Stimulated activated CD4-positive, alpha-beta T cell treated with anti-CD3 and anti-CD28 coated beads, Interleukin-4, amount 100 ng/mL, for 4 hours (primary cell): ENCODE measurements at regions not wholly inside any gene's neighbourhood (a gene's known extent, or its start where the extent isn't known, plus 50 kb on each side); places are given as distances from the start of the nearest gene placed in this dataset.
"Not testable (repeated sequence)": the region's sequence is repeated elsewhere in the genome, so short reads cannot be mapped to it uniquely, and the experiment has no call there.

ENCODE experiments used
- DNase-seq, 2 experiments: peaks; one replicate each; pipeline ENCODE4 v3.0.0-alpha.2; 2020

- no peak for DNase-seq
These were observed 1142.4 kb upstream of the MIR17HG start for GRCh38 chr13:90205081-90205480.

DNA sequence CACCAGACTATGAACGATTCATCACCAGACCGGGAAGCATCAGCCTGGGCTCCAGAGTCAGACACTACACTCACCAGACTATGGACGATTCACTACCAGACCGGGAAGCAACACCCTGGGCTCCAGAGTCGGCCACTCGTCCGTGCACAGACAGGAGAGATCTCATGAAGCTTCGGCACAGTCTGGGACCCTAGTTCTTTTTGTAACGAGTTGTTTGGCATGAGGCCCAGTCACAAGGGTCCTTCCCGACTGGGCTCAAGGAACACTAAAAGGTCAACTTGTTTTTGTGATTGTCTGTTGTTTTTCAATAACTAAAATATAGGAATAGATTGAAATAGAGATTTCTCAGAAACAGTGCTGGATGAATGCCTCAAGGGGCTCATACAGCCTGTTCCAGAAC is 1141.6 kb upstream of the MIR17HG start:
- no peak for DNase-seq

- no peak for DNase-seq
These were observed 1130.2 kb upstream of the MIR17HG start for GRCh38 chr13:90217275-90217674.

- DNase-seq = no peak
These were observed 1124.7 kb upstream of the MIR17HG start for GRCh38 chr13:90222758-90223157.

DNA sequence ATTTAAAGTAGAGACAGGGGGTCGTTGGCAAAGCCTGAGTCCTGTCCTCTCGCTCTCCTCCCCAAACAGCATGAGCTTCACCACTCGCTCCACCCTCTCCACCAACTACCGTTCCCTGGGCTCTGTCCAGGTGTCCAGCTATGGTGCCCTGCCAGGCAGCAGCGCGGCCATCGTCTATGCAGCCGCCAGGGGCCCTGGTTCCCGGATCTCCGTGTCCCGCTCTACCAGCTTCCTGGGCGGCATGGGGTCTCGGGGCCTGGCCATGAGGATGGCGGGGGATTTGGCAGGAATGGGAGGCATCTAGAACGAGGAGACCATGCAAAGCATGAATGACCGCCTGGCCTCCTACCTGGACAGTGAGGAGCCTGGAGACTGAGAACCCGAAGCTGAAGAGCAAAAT is 1117.2 kb upstream of the MIR17HG start:
- no peak for DNase-seq

DNA sequence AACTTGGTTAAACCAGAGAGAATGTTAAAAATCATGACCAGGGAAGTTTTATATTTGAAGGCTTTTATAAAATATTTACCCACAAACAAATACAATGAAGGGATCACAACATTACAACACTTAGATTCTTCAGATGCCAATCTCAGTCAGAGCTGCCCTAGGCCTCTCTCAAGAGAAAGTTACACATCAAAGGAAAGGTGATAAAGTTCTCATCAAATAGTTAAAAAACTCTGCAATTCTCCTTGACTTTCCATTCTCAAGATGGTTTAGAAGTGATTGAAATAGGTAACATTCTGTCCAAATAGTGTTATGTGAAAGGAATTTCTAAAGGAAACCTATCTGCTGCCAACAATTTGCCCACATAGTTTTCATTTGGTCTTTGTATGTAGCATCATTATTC is 1115.2 kb upstream of the MIR17HG start:
- DNase-seq = no peak

GRCh38 chr13:90233933-90234672 is 1113.4 kb upstream of the MIR17HG start:
- DNase-seq = no peak

- no peak for DNase-seq
These were observed 1109.6 kb upstream of the MIR17HG start for GRCh38 chr13:90237852-90238251.

DNA sequence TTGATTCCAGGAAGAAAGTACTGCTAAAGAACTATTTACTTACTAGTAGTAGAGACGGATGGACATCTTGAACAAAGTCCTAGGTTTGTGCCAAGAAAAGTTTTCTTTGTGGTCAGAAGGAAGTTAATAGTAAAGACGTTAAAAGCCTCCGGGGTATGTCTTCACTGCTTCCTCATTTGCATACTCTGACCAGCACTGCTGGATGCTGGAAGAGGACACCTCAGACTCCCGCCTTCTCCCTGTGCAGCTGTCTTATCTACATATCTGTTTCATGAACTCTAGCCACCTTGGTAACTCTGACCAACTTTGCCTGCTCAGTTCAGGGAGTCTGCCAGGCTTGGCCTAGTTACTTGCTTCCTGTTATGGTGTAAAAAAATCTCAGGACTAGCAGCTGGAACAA is 1109.1 kb upstream of the MIR17HG start:
- DNase-seq = no peak

GRCh38 chr13:90239130-90239529 is 1108.4 kb upstream of the MIR17HG start:
- DNase-seq = no peak

DNA sequence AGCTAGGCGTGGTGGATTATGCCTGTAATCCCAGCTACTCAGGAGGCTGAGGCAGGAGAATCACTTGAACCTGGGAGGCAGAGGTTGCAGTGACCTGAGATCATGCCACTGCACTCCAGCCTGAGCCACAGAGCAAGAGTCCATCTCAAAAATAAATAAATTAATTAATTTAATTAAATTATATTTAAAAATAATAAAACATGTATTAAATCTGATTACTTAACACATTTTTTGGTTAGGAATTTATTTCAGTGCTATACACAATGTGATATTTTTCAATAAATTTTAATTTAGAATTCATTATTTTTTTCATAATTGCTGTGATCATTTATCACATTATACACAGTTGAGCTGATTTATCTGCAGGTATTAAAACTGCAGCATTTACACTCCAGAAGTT is 1101.5 kb upstream of the MIR17HG start:
- no peak for DNase-seq

DNA sequence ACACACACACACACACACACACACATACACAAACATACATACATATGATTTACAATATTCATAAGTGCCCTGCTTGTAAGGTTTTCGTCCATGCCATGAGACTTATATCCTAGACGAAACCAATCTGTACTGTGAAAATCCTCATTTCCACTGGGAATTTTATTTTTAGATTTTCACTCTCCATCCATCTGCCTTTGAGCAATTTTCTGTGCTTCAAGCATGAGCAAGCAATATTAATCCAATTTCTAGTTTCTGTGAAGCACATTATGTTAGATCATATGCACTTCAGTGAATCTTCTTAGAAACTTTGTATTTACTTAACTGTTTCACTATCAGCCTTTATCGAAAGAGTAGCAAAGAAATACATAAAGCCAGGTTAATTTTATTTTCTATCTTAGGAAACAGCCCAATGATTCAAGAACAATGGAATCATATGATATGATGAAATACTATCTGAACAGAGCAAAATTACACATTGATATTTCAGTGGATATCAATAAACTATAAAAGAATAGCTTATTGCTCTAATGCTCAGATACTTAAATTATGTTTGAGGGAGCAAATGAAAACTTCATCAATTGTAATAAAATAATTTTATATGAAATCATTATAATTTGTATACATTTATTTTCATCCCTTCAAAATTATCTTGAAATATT is 1100.7 kb upstream of the MIR17HG start:
- no peak for DNase-seq

- DNase-seq = no peak
These were observed 1093.7 kb upstream of the MIR17HG start for GRCh38 chr13:90253806-90254205.

- no peak for DNase-seq
These were observed 1093.0 kb upstream of the MIR17HG start for GRCh38 chr13:90254437-90254836.

DNA sequence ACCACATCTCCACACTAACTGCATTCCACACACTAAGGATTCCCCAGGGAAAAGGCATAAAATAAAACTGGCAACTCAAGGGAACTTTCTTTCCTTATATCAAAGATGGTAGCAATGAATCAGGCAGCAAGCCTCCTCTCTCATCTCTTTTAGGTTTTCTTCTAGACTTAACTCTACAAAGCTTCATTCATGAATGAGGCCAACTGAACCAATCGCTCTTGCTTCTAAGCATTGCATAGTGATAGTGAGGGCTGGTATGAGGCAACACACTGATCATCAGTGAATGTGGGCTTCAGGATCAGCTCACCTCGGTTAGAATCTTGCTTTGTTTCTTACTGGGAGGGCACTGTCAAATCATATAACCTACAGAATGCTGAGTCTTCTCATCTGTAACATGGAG is 1090.7 kb upstream of the MIR17HG start:
- DNase-seq = no peak

DNA sequence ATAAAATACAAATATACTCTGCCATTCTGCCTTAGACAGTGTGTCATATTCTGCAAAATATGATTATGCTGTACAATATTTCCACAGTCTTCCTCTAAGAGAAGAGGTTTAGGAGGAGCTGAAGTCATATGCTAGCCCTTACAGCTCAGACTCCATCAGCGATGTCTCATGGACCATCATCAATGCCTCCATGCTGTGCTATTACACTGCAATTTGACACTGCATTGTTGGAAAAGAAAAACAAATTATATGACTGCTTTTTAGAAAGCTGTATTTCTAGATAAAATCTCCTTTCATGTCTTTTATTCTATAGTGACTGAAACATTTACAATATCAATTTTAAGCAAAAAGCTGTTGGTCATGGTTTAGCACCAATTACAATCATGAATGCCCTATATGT is 1089.4 kb upstream of the MIR17HG start:
- DNase-seq = no peak

- no peak for DNase-seq
These were observed 1086.1 kb upstream of the MIR17HG start for GRCh38 chr13:90261343-90261742.

DNA sequence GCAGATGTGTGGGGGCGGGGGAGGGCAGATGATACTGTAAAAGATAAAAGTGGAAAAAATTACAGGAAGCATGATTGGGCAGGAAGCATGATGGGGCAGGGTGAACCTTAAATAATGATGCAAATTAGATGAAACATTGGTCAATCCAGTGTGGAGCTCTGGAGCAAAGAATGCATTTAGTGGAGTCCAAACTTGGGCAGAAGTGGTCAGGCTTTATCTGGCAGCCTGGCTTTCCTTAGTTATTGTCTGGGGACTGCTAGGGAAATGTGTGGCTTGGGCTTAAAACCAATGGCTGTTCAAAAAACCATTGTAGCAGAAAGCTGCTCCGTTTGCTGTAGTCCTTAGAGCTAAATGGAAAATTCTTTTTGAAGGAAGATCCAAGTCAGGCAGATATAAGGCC is 1077.3 kb upstream of the MIR17HG start:
- no peak for DNase-seq

- DNase-seq = no peak
These were observed 1075.1 kb upstream of the MIR17HG start for GRCh38 chr13:90272356-90272755.

DNA sequence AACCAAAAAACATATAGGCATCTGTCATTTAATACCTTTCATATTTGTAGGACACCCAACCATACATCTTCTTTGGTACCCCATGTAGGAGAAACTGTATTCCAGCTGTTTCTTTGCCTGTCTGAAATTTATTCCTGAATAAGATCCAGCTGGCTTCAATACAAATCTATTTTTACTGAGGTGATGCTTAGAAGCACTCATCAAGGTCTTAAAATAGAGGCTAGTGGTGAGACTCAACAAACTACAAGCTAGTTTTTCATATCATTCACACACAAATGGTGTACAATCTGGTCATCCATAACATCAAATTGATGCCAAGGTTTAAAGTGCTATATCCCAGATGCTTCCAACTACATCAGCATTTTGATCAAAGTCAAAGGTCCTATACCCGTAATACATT is 1071.3 kb upstream of the MIR17HG start:
- no peak for DNase-seq

DNA sequence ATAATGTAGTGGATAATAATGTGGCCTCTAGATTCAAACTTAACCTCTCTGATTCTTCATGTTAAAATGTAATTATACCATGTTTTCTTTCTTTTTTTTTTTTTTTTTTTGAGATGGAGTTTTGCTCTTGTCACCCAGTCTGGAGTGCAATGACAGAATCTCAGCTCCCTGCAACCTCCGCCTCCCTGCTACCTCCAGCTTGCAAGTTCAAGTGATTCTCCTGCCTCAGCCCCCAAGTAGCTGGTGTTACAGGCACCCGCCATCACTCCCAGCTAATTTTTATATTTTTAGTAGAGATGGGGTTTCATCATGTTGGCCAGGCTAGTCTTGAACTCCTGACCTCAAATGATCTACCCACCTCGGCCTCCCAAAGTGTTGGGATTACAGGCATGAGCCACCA is 1069.3 kb upstream of the MIR17HG start:
- DNase-seq = not testable (repeated sequence)

DNA sequence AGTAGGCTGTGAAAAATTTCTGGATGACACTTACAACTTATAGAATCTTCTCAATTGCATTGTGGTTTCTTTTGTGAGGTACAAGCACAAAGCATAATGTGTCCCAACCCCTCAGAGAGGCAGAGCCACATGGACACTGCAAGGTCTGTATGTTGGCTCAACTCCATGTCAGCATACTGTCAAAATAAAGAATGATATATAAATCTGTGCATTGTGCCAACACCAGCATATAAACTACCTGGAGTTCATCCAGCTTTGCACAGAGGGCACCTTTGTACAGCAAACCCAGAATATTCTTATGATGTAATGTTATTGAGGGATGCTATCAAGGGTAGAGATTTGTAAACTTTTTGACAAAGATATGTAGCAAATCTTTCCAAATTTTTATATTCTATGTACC is 1065.8 kb upstream of the MIR17HG start:
- DNase-seq = no peak

- DNase-seq = no peak
These were observed 1060.0 kb upstream of the MIR17HG start for GRCh38 chr13:90287521-90287920.

DNA sequence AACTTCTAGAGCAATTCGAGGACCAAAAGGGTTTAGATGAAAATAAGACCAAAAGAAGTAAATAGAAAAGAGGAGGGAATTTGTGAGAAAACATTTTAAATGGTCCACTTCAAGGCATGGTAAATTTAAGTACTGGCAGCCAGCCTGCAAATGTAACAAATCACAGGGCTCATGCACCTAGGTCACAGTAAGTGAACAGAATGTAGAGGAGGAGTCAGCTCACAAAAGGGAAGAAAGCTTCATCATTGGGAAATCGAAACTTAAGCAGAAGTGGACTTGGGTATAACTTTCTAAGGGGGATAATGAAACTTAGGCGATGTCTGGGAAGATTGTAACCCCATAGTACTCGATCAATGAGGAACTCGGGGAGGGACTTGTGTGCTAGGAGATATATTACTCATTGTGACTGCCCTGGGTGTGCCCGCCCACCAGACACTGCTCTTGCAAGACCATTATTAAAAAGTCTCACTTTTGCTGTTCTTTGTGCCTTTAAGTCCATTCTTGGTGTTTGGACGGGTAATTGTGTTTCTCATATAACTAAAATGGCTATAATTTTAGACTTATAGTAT is 1053.6 kb upstream of the MIR17HG start:
- DNase-seq = no peak

DNA sequence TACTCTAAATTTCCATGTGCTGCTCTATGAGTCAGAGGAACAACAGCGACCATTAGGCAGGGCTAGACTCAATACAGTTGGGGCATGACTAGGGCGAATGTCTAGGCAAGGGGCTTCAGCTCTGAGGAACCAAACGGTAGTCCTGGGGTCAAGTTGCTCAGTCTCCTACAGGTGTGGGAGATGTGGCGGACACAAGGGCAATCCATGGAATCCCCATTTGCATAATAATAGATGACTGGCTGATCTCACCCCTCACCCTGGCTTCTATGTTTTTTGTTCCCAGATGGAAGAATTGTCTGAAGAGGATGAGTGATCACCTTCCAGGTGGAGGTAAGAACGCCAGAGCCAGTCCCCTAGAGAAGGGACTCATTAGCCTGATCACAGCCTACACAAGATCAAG is 1048.2 kb upstream of the MIR17HG start:
- DNase-seq = no peak
